ENCODE measurements at regions not wholly inside any gene's neighbourhood (a gene's known extent, or its start where the extent isn't known, plus 50 kb on each side); places are given as distances from the start of the nearest gene placed in this dataset.

- DNase-seq = no peak
- POLR2A ChIA-PET = no interaction called here
- Histone ChIP-seq H3K9me2 (no peaks in the 10 kb centered on the region), H3K27ac (ENCODE audit: low read depth in 2 of 2, low read length in 1 of 2) (no peak overlapping the region), H3K79me2 (ENCODE audit: insufficient read depth) (no peaks in the 10 kb centered on the region), H3F3A (replicated peaks; ENCODE audit: insufficient read depth) (no peaks in the 10 kb centered on the region), H2AFZ (ENCODE audit: low read depth) (no peak overlapping the region), H4K20me1 (ENCODE audit: insufficient read depth) (no peaks in the 10 kb centered on the region), H3K27me3 (ENCODE audit: insufficient read depth) (no peaks in the 10 kb centered on the region), H3K9ac (no peak overlapping the region), H3K9me3 (no peaks in the 10 kb centered on the region), H3K4me2 (no peak overlapping the region), H3K4me1 (ENCODE audit: control insufficient read depth in 1 of 2, insufficient read depth in 2 of 2, low read depth in 1 of 2, low read length in 1 of 2) (no peaks in the 10 kb centered on the region), H3K4me3 (ENCODE audit: low read depth in 2 of 2, low read length in 1 of 2) (no peak overlapping the region), H3K36me3 (replicated peaks in 1 of 2; ENCODE audit: control insufficient read depth in 1 of 2, insufficient read depth in 2 of 2, low read length in 1 of 2) (no peaks in the 10 kb centered on the region)
- WGBS (ENCODE audit: low lambda C conversion rate) = 36% methylated on average over 2 of the region's 2 CpGs
- CTCF ChIA-PET = interaction anchor here (1.2 kb wide), 1 partner anchor 11 kb away, joined by 3 read pairs; no protein-coding TSS in a partner anchor
- no peak for TF ChIP-seq ELF1 (IDR thresholded peaks at IDR 0.05)
- no peak for TF ChIP-seq EP300 (IDR thresholded peaks at IDR 0.05; ENCODE audit: borderline replicate concordance in 1 of 2, low read depth in 1 of 2, low read length in 1 of 2)
Observed at GRCh38 chr6:14894105-14894504, 351.8 kb upstream of the JARID2 start.

- no peak overlapping the region for H2AFZ ChIP-seq (ENCODE audit: low read depth)
- H3K4me1 ChIP-seq (ENCODE audit: control insufficient read depth in 1 of 2, insufficient read depth in 2 of 2, low read depth in 1 of 2, low read length in 1 of 2) = no peaks in the 10 kb centered on the region
- H4K20me1 ChIP-seq (ENCODE audit: insufficient read depth) = no peaks in the 10 kb centered on the region
- no peaks in the 10 kb centered on the region for H3K9me3 ChIP-seq
- no peaks in the 10 kb centered on the region for H3K9me2 ChIP-seq
- H3K9ac ChIP-seq = no peak overlapping the region
- TF ChIP-seq USF1 (IDR thresholded peaks at IDR 0.05; ENCODE audit: borderline replicate concordance, low read depth) = no peak
- TF ChIP-seq MXI1 (IDR thresholded peaks at IDR 0.05; ENCODE audit: low read depth, low read length) = no peak
- TF ChIP-seq POLR2AphosphoS5 (IDR thresholded peaks at IDR 0.05; ENCODE audit: low read depth, low read length) = no peak
- TF ChIP-seq NRF1 (IDR thresholded peaks at IDR 0.05; ENCODE audit: low read depth, low read length) = no peak
- no peak for TF ChIP-seq GATA2 (CRISPR knock-in tag; IDR thresholded peaks at IDR 0.05)
- no peak for TF ChIP-seq CTCF (IDR thresholded peaks at IDR 0.05)
- TF ChIP-seq USF2 (IDR thresholded peaks at IDR 0.05; ENCODE audit: borderline replicate concordance, low read depth, low read length) = no peak
- no peak for TF ChIP-seq RFX5 (IDR thresholded peaks at IDR 0.05; ENCODE audit: low read length)
- TF ChIP-seq REST (IDR thresholded peaks at IDR 0.05; ENCODE audit: low read depth, low read length) = no peak
- TF ChIP-seq NFIC (IDR thresholded peaks at IDR 0.05; ENCODE audit: borderline replicate concordance) = no peak
- no peak for TF ChIP-seq SIN3A (IDR thresholded peaks at IDR 0.05; ENCODE audit: borderline replicate concordance, low read depth, low read length)
- ChIA-PET CTCF (no interaction called here), POLR2A (no interaction called here)
- H3K4me3 ChIP-seq (ENCODE audit: low read depth in 2 of 2, low read length in 1 of 2) = no peak overlapping the region
- no peaks in the 10 kb centered on the region for H3K36me3 ChIP-seq (replicated peaks in 1 of 2; ENCODE audit: control insufficient read depth in 1 of 2, insufficient read depth in 2 of 2, low read length in 1 of 2)
- no peaks in the 10 kb centered on the region for H3F3A ChIP-seq (replicated peaks; ENCODE audit: insufficient read depth)
- no peak overlapping the region for H3K4me2 ChIP-seq
- H3K27ac ChIP-seq (ENCODE audit: low read depth in 2 of 2, low read length in 1 of 2) = no peak overlapping the region
- WGBS (ENCODE audit: low lambda C conversion rate) = 29% methylated on average over 4 of the region's 4 CpGs
- H3K27me3 ChIP-seq (ENCODE audit: insufficient read depth) = no peaks in the 10 kb centered on the region
- no peaks in the 10 kb centered on the region for H3K79me2 ChIP-seq (ENCODE audit: insufficient read depth)
- no peak for DNase-seq
Observed at GRCh38 chr6:14896475-14896874, 349.4 kb upstream of the JARID2 start.

All from SK-N-SH (cell line).